ENCODE measurements at regions not wholly inside any gene's neighbourhood (a gene's known extent, or its start where the extent isn't known, plus 50 kb on each side); places are given as distances from the start of the nearest gene placed in this dataset.

DNA sequence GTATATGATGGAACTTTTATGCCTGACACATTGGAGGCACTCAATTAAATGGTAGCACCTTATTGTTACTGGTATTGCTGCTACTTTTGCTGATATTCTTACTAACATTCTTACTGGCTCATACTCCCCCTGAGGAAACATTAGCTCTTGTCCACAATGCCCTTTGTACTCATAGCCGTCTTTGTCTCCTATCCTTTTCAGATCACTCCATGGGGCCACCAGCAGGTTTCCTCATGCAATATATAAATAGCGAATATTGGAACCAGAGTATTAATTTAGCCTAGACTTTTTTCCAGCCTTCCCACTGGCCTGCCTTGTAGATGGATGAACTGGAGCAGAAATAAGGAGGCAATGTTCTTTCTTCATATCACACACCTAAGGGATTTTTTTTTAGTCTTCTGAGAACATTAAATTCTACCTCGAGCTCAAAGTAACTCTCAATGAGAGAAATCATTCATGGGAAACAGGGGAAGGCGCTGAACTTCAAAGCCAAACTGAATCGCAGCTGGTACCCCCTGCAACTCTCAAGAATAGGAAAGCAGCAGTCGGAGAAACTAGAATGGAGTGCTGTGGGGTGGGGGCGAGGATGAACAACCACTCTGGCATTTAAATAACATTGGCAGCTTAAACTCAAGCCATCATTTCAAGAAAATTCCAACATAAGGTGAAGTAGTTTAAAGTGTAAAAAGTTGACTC lies 300.3 kb downstream of the TAFA4 start:
- TF ChIP-seq, protein P1, sequence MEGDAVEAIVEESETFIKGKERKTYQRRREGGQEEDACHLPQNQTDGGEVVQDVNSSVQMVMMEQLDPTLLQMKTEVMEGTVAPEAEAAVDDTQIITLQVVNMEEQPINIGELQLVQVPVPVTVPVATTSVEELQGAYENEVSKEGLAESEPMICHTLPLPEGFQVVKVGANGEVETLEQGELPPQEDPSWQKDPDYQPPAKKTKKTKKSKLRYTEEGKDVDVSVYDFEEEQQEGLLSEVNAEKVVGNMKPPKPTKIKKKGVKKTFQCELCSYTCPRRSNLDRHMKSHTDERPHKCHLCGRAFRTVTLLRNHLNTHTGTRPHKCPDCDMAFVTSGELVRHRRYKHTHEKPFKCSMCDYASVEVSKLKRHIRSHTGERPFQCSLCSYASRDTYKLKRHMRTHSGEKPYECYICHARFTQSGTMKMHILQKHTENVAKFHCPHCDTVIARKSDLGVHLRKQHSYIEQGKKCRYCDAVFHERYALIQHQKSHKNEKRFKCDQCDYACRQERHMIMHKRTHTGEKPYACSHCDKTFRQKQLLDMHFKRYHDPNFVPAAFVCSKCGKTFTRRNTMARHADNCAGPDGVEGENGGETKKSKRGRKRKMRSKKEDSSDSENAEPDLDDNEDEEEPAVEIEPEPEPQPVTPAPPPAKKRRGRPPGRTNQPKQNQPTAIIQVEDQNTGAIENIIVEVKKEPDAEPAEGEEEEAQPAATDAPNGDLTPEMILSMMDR (IDR thresholded peaks at IDR 0.05; ENCODE audit: low read depth, low read length, poor library complexity, severe bottlenecking), result no peak
- no peak for TF ChIP-seq EZH2phosphoT487 (IDR thresholded peaks at IDR 0.05; ENCODE audit: borderline replicate concordance, low read length)
- Histone ChIP-seq H3F3A (ENCODE audit: control insufficient read depth, insufficient read depth) (no peaks in the 10 kb centered on the region), H3K79me2 (ENCODE audit: control insufficient read depth, low read length) (no peaks in the 10 kb centered on the region), H3K4me2 (ENCODE audit: low read length) (no peak overlapping the region), H3K9me2 (replicated peaks; ENCODE audit: control insufficient read depth, low read length) (no peaks in the 10 kb centered on the region), H3K27ac (ENCODE audit: low read depth, low read length) (no peak overlapping the region), H3K4me1 (ENCODE audit: control insufficient read depth, low read length) (no peaks in the 10 kb centered on the region), H3K36me3 (ENCODE audit: control insufficient read depth, low read length) (no peaks in the 10 kb centered on the region), H3K9me3 (ENCODE audit: control insufficient read depth, insufficient read depth, low read length) (no peaks in the 10 kb centered on the region), H4K20me1 (ENCODE audit: control insufficient read depth, insufficient read depth, low read depth, low read length) (no peaks in the 10 kb centered on the region), H3K4me3 (ENCODE audit: low read length) (no peak overlapping the region), H3K27me3 (ENCODE audit: control insufficient read depth, low read length) (no peaks in the 10 kb centered on the region)

DNA sequence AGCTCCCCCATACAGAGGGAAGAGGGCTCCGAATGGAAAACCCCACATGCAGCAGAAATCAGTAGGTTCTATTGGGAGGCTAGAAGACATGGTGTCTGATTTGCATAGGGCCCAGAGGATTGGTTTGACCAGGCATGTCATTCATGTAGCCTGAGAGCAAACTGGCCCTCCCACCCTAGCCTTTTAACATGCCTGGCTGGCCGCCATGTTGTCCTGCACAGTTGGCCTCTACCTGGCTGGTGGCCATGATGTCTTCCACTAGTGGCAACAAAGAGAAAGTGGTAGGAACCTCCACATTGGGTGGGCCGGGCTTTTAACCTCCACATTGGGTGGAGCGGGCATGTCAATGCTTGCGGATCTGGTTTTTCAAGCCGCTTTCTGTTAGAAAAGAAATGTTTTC lies 312.1 kb downstream of the TAFA4 start:
- no peaks in the 10 kb centered on the region for H3K36me3 ChIP-seq (ENCODE audit: control insufficient read depth, low read length)
- no peaks in the 10 kb centered on the region for H3K27me3 ChIP-seq (ENCODE audit: control insufficient read depth, low read length)
- H3K4me3 ChIP-seq (ENCODE audit: low read length), result no peak overlapping the region
- H3K9me2 ChIP-seq (replicated peaks; ENCODE audit: control insufficient read depth, low read length), result no peaks in the 10 kb centered on the region
- TF ChIP-seq, protein P1 (IDR thresholded peaks at IDR 0.05; ENCODE audit: low read depth, low read length, poor library complexity, severe bottlenecking), result no peak
- TF ChIP-seq EZH2phosphoT487 (IDR thresholded peaks at IDR 0.05; ENCODE audit: borderline replicate concordance, low read length), result no peak
- no peak overlapping the region for H3K4me2 ChIP-seq (ENCODE audit: low read length)
- no peaks in the 10 kb centered on the region for H3K4me1 ChIP-seq (ENCODE audit: control insufficient read depth, low read length)
- no peaks in the 10 kb centered on the region for H3K9me3 ChIP-seq (ENCODE audit: control insufficient read depth, insufficient read depth, low read length)
- H4K20me1 ChIP-seq (ENCODE audit: control insufficient read depth, insufficient read depth, low read depth, low read length), result no peaks in the 10 kb centered on the region
- no peaks in the 10 kb centered on the region for H3K79me2 ChIP-seq (ENCODE audit: control insufficient read depth, low read length)
- no peaks in the 10 kb centered on the region for H3F3A ChIP-seq (ENCODE audit: control insufficient read depth, insufficient read depth)
- no peak overlapping the region for H3K27ac ChIP-seq (ENCODE audit: low read depth, low read length)

DNA sequence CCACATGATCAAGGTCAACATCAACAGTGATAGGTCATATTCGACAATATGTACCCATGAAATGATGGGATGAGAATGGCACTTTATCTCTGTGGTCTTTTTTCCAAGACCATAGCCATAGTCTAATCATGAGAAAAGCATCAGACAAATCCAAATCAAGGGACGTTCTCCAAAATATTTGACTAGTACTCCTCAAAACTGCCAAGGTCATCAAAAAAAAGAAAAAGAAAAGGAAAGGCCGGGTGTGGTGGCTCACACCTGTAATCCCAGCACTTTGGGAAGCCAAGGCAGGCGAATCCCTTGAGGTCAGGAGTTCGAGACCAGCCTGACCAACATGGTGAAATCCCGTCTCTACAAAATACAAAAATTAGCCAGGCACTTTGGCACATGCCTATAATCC lies 318.3 kb downstream of the TAFA4 start:
- H3F3A ChIP-seq (ENCODE audit: control insufficient read depth, insufficient read depth), result no peaks in the 10 kb centered on the region
- no peaks in the 10 kb centered on the region for H3K27me3 ChIP-seq (ENCODE audit: control insufficient read depth, low read length)
- H3K9me2 ChIP-seq (replicated peaks; ENCODE audit: control insufficient read depth, low read length), result no peaks in the 10 kb centered on the region
- H4K20me1 ChIP-seq (ENCODE audit: control insufficient read depth, insufficient read depth, low read depth, low read length), result no peaks in the 10 kb centered on the region
- no peak overlapping the region for H3K4me3 ChIP-seq (ENCODE audit: low read length)
- no peaks in the 10 kb centered on the region for H3K36me3 ChIP-seq (ENCODE audit: control insufficient read depth, low read length)
- H3K79me2 ChIP-seq (ENCODE audit: control insufficient read depth, low read length), result no peaks in the 10 kb centered on the region
- H3K4me2 ChIP-seq (ENCODE audit: low read length), result no peak overlapping the region
- H3K27ac ChIP-seq (ENCODE audit: low read depth, low read length), result no peak overlapping the region
- H3K9me3 ChIP-seq (ENCODE audit: control insufficient read depth, insufficient read depth, low read length), result no peaks in the 10 kb centered on the region
- H3K4me1 ChIP-seq (ENCODE audit: control insufficient read depth, low read length), result no peaks in the 10 kb centered on the region
- TF ChIP-seq, protein P1 (IDR thresholded peaks at IDR 0.05; ENCODE audit: low read depth, low read length, poor library complexity, severe bottlenecking), result no peak
- no peak for TF ChIP-seq EZH2phosphoT487 (IDR thresholded peaks at IDR 0.05; ENCODE audit: borderline replicate concordance, low read length)
